ENCODE measurements at regions not wholly inside any gene's neighbourhood (a gene's known extent, or its start where the extent isn't known, plus 50 kb on each side); places are given as distances from the start of the nearest gene placed in this dataset.
"Not testable (repeated sequence)": the region's sequence is repeated elsewhere in the genome, so short reads cannot be mapped to it uniquely, and the experiment has no call there.

DNA sequence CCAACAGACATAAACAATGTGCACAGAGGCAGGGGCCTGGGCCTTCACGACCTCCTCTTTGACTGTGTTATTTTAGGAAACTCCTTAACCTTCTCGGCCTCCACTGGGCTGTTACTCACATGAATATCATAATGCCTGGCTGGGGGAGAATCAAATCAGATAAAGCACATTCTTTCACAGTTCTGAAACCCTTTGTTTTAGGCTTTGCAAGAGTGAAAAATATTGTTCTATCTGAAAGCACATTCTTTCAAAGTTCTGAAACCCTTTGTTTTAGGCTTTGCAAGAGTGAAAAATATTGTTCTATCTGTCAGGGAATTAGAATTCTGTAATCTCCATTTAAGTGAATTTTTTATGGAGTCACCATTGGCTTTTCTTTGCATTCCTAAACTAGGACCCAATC is 50.7 kb upstream of the SYNDIG1 start:
- intact Hi-C loops (cut with micrococcal nuclease), result no loop called here

DNA sequence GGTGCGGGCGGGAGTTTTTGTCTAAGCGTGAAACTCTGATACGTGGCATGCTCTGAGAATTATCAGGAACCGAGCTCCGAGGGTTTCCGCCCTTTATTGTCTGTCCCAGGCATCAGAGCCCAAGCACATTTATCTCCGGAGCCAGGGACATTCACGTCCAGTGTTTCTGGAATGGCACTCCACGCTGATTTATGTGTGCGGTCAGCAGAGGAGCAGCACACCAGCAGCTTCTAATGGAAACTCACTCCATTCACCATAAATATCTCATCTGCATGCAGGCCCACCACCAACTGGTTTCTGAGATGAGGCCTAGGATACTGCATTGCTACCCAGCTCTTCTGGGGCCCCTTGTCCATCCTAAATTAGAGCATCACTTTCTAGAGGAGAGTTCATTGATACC is 51.9 kb upstream of the SYNDIG1 start:
- intact Hi-C loops (cut with micrococcal nuclease), result no loop called here

DNA sequence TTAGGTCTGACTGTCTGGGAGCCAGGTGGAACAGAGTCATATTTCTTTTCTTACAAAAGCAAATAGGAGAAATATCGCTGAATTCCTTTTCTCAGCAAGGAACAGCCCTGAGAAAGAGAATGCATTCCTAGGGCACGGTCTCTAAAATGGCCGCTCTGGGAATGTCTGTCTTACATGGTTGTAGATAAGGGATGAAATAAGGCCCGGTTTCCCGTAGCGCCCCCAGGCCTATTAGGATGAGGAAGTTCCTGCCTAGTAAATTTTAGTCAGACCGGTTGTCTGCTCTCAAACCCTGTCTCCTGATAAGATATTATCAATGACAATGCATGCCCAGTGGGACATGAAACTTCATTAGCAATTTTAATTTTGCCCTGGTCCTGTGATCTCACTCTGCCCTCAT is 54.0 kb upstream of the SYNDIG1 start:
- intact Hi-C loops (cut with micrococcal nuclease), result not testable (repeated sequence)

DNA sequence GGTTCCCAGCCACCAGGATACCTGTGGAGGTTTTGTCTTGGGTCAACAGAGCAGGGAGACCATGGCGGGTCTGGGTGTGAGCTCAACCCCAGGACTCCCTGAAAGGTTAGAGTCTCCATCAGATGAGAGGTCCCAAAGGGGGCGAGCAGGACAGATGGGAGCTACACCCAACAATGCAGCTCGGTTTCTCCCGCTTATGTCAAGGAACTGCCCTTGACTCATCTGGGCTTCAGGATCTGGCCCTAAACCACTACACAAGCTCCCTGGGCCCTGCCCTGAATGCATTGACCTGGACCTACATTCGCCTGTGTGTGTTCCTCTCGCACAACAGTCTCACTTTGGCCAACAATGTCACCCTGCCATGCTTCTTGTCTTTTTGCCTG is 57.6 kb upstream of the SYNDIG1 start:
- intact Hi-C loops (cut with micrococcal nuclease), result no loop called here

DNA sequence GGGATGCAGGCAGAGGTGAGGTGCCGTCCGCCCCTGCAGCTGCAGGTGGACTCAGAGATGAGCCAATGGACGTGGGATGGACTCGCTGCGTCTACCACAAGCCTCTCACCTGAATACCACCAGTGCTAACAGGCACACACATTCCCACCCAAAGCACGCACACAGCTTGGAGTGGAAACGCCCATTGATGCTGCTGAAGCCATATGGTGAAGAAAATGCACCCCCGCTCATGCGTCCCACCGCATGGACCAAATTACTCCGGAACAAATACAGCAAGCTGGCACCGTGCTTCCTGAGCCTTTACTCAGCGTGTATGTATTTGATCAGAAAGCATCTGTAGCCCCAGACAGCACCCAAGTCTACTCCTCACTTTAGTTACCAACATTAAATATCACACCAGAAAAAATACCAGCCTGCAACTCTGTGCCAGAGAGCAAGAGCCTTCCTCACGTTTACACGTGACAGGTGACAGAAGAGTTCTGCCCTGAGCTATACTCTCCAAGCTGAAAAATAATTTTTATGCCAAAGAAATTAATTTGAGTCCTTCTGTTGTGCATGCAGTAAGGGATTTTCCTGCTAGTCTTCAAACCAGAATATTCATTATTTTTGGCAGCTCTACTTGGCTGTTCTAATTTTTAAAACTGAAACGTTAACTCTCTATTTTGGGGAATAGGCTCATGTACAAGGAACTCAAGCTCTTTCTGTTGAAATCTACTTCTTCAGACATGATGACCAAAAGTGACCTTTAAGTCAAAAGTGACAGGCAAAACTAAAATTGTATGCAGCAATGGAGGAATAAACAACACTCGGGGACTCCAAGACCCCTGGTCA is 58.2 kb upstream of the SYNDIG1 start:
- intact Hi-C loops (cut with micrococcal nuclease), result no loop called here

DNA sequence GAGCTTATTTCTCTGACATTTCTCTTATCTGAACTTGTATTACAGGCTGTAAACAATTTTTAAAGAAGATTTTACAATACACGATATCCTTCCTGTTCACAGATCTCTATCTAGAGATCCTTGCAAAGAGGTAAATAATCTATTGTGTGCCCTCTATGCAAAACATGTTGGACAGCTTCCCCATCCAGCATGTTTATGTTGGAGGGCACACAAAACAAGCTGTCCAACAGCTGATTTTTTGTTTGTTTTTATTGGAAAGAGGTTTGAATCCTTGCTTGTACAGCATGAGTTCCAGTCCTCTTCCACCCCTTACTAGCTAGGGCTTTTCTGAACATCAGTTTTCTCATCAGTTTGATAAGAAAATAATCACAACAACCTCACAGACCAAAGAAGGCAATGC is 62.3 kb upstream of the SYNDIG1 start:
- intact Hi-C loops (cut with micrococcal nuclease), result no loop called here

DNA sequence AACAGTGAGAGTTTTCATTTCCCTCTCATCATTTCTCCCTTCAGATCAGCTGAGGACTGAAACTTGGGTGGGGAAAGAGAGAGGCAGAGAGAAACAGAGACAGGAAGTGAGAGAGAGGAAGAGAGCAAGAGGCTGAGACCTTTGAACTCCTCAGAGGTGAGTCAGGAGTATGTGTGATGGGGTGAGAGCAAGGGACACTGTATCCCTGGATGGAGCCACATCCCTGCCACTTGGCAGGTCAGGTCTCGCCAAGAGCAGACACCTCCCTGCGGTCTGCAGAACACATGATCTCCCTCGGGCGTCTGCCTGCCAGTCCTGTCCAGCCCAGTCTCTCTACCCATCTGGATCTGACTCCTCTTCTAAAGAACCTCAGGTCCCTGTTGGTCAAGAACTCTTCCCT is 62.7 kb upstream of the SYNDIG1 start:
- intact Hi-C loops (cut with micrococcal nuclease), result no loop called here

DNA sequence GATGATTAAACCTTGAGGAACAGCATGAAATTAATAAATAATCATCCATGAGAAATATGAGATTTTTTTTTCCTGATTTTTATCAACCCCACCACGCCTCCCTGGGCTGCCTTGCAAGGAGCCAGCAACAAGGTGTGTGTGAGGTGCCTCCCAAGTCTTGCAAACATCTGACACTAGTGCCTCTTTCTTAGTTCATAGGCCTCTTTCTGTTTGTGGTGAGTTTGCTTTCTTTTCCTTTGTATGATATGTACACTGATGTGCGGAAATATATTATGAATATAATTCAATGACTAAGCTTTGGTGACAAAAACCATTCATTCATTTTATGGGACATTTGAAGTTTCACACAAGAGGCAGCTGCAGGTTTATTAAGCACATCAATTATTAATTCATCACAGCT is 63.2 kb upstream of the SYNDIG1 start:
- intact Hi-C loops (cut with micrococcal nuclease), result no loop called here

DNA sequence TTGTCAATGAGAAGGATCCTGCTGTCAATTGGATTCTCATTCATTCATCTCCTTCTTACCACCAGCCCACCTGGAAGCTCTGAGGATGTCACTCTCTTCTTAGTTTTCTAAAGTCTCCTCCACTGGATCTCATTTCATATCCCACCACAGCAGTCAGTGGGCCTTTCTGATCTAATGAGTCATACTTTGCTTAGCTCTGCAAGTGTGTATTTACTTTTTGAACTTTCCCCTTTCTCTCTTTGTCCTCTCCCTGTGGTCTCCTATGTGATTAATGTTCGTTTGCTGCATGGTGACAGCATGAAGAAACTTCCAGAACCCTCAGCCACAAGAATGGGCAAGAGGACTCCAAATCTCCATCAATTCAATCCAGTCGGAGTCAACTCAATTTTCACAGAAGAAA is 63.6 kb upstream of the SYNDIG1 start:
- intact Hi-C loops (cut with micrococcal nuclease), result no loop called here

DNA sequence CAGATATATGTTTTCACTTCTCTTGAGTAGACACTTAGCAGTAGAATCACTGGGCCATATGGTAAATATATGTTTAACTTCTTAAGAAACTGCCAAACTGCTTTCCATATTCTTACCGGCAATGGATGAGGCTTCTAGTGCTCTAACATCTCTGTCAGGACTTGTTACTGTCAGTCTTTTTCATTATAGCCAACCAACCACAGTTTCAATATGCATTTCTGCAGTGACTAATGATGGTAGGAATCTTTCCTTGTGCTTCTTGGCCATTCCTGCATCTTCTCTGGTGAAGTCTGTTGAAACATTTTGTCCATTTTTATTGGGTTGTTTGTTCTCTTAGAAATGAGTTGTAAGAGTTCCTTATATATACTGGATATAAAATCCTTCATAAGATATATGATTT is 66.0 kb upstream of the SYNDIG1 start:
- intact Hi-C loops (cut with micrococcal nuclease), result no loop called here

DNA sequence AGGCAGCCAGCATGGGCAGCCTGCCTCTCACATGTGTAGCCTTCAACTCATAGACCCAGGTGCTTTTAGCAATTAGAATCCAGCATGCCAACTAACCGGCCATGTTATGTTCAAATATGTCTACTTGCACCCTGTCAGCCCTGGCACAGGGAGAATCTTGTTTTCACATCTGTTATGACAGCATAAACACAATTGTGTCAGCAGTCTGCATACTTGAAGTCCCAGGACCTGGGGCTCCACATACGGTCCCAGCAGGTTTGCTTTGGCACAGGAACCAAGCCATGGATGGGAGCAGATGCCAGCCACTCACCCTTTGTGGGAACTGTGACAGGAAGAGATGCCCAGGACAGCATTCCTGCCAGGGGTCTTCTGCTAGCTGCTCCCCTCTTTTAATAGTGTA is 67.2 kb upstream of the SYNDIG1 start:
- intact Hi-C loops (cut with micrococcal nuclease), result no loop called here

DNA sequence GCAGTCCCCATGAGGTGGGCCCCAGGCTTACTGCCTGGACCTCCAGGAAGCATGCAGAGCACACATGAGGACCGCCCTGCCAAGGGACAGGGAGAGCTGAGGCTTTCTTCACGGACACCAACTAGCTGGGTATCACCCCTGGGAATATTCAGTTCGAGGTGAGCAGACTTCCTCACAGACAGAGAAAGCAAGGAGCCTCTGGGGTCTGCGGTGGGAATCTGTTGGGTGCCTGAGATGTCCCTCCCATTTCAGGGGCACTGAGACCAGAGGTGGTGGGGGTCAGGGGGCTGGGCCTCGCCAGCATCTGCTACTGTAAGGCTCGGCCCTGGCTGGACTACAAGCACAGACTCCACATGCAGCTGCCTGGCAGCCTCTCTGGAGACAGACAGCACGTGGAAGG is 74.3 kb upstream of the SYNDIG1 start:
- intact Hi-C loops (cut with micrococcal nuclease), result no loop called here

DNA sequence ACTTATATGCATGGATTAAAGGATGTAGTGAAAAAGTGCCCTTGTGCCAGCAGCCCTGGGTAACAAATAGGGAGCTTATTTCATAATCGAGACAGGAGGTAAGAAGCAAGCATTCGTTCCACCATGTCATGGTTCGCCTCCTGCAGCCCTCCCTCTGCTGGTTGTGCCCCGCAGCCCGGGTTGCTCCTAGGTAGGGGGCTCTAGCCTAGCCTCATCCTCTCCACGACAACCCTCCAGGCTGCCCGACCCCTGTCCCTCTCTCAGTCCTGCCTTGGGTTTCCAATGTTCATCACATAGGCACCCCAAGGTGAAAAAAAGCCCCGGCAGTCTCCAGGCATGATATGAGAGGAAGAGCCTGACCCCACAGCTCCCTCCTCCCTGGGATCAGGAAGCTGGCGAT is 75.5 kb upstream of the SYNDIG1 start:
- intact Hi-C loops (cut with micrococcal nuclease), result no loop called here

DNA sequence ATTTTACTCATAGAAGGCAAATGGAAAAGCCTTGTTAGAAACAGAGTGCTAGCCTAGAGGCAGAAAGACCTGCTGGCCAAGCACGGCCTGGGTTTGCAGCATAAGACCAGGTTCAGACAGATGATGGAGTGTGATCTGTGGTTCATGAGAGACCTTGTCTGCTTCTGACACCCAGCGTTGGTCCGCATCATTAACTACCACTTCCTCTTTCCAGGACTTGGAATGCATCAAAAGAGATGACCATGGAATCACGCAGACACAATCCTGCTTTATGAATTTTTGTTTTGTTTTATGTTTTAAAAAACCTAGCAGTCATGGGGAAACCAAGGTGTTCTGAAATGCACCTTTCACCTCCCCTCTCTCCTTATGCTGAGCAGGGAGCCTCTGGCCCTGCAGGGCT is 76.8 kb upstream of the SYNDIG1 start:
- intact Hi-C loops (cut with micrococcal nuclease), result no loop called here

DNA sequence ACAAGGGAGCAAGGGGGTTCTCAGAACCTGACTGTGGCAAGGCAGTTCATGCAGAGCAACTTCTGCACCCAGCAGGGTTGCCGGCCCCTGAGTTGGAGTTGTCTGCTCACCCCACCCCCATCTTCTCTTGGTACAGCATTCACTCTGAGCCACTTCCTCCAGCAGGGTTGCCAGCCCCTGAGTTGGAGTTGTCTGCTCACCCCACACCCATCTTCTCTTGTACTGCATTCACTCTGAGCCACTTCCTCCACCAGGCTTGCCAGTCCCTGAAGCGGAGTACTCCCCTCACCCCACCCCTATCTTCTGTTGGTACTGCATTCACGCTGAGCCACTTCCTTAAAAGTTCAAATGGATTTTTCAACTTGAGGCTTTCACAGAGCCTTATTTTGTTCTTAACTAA is 79.7 kb upstream of the SYNDIG1 start:
- intact Hi-C loops (cut with micrococcal nuclease), result no loop called here

DNA sequence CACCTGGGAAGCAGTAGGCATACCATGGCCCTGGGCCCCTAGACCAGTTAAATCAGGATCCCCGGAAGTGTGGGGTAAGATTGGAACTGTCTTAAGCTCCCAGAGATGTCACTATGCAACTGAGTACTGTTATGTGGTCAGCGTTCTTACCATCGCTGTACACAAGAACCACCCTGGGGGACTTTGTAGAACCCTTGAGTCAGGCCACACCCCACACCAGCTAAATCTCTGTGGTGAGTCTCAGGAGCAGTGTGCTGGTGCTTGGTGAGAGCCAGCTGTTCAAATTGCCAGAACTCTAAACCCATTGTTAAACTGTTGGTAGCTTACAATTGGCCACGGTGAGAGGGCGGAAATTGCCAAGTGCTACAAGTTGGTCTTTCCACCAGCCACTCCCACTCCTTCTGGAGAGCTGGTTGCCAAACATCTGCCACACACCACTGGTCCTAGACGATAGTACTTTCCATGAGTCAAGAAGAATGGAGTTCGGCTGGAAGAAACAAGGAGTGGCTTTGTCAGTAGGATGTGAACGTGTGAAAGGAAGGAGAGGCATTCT is 80.5 kb upstream of the SYNDIG1 start:
- intact Hi-C loops (cut with micrococcal nuclease), result no loop called here

DNA sequence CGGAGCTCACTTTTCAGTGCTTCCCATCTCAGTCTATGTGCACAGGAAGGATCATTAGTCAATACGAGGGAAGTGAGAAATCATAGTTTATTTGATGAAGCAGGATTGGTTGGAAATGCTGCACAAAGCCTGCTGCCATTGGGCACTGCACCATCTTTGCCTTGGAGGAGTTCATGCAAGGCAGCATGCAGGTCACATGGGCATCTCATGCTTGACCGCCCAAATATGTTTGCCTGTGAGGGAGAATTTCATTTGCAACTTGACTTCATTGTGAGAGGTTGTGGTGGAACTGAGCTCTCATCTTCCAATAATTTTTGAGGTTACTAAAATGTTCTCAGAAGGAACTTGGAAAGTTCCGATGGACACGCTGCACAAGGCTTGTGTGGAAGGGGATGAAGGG is 83.9 kb upstream of the SYNDIG1 start:
- intact Hi-C loops (cut with micrococcal nuclease), result no loop called here

DNA sequence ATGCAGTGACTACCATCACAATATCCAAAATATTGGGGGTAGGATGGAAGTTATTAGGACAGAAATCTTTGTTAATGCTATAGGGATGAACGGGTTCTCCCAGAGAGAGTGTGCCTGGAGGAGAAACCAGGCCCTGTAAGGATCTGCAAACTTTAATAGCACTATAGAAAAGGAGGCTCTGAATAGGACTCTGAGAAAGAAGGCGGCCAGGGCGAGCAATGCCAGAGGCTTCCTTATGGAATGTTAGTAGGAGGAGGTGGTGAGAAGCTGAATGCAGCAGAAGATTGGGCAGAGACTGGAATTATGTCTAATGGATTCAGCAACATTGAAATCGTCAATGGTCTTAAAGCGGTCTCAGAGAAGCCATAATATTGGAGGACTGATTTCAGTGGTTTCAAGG is 84.6 kb upstream of the SYNDIG1 start:
- intact Hi-C loops (cut with micrococcal nuclease), result no loop called here

DNA sequence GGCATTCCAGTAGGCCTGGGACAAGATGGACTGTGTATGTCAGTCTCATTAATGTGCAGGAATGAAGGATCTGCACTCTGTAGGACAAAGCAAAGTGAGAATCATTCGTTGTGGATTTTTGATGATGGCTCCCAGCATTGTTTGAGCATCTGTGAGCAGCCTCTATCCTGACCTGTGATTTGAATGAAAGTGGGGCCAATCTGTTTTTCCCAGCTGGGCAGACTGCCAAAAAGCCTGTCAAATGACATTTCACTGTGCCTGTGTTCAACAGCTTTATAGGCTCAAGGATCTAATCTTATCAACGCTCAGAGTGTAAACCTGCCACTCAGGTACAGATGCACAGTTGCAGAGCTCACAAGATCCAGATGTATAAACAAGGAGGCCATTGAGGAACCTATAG is 86.7 kb upstream of the SYNDIG1 start:
- intact Hi-C loops (cut with micrococcal nuclease), result no loop called here

DNA sequence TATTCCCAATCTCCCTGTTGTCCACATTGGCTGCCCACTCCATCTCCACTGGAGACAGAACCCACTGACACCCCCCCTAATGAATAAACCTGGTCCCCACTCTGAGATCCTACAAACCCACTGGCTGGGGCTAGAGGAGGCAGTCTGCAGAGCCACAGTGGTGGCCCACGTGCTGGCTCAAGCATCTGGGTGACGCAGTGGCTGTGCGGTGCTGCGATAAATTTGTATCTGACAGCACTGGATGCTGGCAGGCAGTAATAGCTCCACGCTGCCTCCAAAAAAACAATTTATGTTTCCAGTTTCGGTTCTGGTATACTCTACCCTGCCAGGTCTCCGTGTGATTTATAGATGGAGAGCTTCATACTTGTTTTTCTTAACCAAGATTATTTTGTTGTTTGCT is 87.1 kb upstream of the SYNDIG1 start:
- intact Hi-C loops (cut with micrococcal nuclease), result no loop called here

DNA sequence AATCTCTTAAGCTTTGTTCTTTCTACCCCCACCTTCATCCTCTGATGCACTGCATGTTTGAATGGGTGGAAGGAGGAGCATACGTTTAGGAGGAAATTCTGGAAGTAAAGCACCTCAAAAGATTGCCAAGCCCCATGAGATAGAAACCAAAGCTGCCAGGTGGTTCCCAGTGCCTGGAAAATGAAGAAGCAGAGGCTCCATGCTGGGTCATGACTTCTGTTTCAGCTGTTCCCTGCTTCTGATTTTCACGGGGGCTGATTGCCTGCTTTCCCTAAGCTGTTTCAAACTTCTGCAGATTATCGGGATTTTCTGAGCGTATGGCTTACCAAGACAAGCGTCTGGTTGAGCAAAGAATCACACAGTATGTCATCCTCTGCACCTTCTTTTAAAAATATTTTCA is 87.5 kb upstream of the SYNDIG1 start:
- intact Hi-C loops (cut with micrococcal nuclease), result no loop called here

DNA sequence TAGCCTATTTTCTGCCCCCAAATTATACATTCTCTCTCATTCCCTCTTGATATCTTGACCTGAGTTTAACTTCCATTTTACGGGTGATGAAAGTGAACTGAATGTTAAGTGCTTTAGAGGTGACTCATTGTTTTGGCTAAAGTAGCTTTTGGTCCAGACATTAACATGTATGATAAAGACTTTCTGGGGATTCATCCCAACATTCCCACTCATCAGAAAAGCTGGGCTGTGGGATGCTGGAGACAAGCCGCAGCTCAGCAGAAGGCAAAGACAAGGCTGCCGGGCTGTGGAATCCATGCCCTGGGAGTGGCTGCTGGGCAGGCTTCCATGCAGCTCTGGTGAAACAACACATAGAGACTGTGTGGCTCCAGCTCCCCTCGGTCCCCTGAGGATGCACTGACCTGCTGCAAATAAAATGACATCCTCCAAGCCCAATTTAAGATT is 89.9 kb upstream of the SYNDIG1 start:
- intact Hi-C loops (cut with micrococcal nuclease), result no loop called here

DNA sequence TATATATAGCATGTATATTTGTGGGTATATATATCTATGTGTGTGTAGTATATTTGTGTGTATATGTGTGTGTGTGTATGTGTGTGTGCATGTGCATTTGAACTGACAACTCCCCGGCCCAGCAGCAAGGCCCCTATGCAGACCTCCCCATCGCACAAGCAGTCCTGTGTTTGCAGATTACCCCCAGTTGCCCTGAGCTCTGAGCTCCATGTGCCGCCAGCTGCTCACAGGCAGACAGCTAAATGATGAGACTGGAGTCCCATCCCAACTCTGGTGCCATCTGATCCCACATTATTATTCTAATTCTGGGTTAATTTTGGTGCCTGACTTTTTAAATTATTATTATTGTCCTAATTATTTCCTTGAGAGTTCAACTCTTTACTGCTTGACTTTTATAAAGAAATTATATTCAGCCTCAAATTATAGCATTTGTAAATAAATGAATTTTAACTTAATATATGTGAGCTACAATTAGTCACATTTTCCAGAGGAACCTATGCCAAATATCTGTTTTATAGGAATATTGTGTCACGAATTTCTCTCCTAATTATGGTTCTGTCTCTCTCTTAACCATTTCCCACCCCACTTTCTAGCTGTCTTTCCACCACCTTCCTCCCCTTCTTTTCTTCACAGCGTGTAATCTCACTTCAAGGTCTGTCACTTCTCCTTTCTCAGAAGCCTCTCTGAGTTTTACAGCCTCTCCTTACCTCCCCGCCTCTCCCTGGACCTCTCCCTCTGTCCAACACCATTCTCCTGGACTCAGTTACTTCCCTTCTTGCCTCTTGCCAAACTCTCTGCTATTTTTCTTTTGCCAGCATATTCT is 90.6 kb upstream of the SYNDIG1 start:
- intact Hi-C loops (cut with micrococcal nuclease), result no loop called here
